ENCODE measurements at regions not wholly inside any gene's neighbourhood (a gene's known extent, or its start where the extent isn't known, plus 50 kb on each side); places are given as distances from the start of the nearest gene placed in this dataset.
A peak's percentile ranks its signal among the peaks of the same experiment; 100 is the strongest.

- no peak for DNase-seq
These were observed 362.4 kb downstream of the MIAT start for GRCh38 chr22:27019827-27020226.

GRCh38 chr22:27022274-27022895 lies 365.0 kb downstream of the MIAT start:
- DNase-seq: no peak

- DNase-seq: no peak
These were observed 365.5 kb downstream of the MIAT start for GRCh38 chr22:27022896-27023361.

- no peak for DNase-seq
These were observed 366.2 kb downstream of the MIAT start for GRCh38 chr22:27023591-27023990.

- DNase-seq: no peak
These were observed 367.6 kb downstream of the MIAT start for GRCh38 chr22:27024982-27025381.

GRCh38 chr22:27028093-27028492 lies 370.7 kb downstream of the MIAT start:
- no peak for DNase-seq

GRCh38 chr22:27029584-27030130 lies 372.3 kb downstream of the MIAT start:
- DNase-seq: no peak

GRCh38 chr22:27032091-27032761 lies 374.8 kb downstream of the MIAT start:
- DNase-seq: peak; percentile 70

- no peak for DNase-seq
These were observed 384.4 kb downstream of the MIAT start for GRCh38 chr22:27041745-27042310.

- no peak for DNase-seq
These were observed 385.9 kb downstream of the MIAT start for GRCh38 chr22:27043262-27043661.

GRCh38 chr22:27045103-27045947 lies 387.9 kb downstream of the MIAT start:
- DNase-seq: no peak

GRCh38 chr22:27046086-27046485 lies 388.7 kb downstream of the MIAT start:
- DNase-seq: no peak

- no peak for DNase-seq
These were observed 389.2 kb downstream of the MIAT start for GRCh38 chr22:27046603-27047002.

- no peak for DNase-seq
These were observed 393.4 kb downstream of the MIAT start for GRCh38 chr22:27050771-27051170.

- DNase-seq: no peak
These were observed 394.0 kb downstream of the MIAT start for GRCh38 chr22:27051407-27051806.

- no peak for DNase-seq
These were observed 400.3 kb downstream of the MIAT start for GRCh38 chr22:27057717-27058116.

- no peak for DNase-seq
These were observed 402.8 kb downstream of the MIAT start for GRCh38 chr22:27060190-27060589.

- DNase-seq: no peak
These were observed 405.5 kb downstream of the MIAT start for GRCh38 chr22:27062910-27063309.

- no peak for DNase-seq
These were observed 406.0 kb downstream of the MIAT start for GRCh38 chr22:27063406-27063805.

- no peak for DNase-seq
These were observed 406.5 kb downstream of the MIAT start for GRCh38 chr22:27063841-27064240.

GRCh38 chr22:27064386-27064785 lies 407.0 kb downstream of the MIAT start:
- no peak for DNase-seq

- DNase-seq: no peak
These were observed 407.9 kb downstream of the MIAT start for GRCh38 chr22:27065279-27065678.

GRCh38 chr22:27066856-27067255 lies 409.5 kb downstream of the MIAT start:
- DNase-seq: no peak

Measured in right hindlimb (tissue), 1 donor.